ENCODE measurements at regions not wholly inside any gene's neighbourhood (a gene's known extent, or its start where the extent isn't known, plus 50 kb on each side); places are given as distances from the start of the nearest gene placed in this dataset.

DNA sequence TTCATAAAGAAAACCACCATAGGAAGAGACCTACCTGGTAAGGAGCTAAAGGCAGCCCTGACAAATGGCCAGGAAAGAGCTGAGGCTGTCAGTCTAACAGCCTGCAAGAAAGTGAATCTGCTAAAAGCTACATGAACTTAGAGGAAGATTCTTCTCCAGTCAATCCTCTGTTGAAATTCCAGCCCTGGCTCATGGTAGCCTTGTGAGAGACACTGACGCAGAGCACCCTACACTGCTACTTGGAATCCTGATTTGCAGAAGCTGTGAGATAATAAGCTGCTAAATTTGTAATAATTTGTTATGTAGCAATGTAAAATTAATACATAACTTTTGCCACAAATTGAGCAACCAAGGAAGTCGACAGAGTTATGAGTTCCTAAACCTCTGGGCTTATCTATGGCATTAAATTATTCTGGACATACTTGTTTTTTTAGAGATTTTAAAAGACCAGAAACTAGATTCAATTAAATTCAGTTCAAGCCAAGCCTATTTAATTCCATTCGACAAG lies 257.0 kb downstream of the ETNK1 start:
- no peak for TF ChIP-seq POLR2A (IDR thresholded peaks at IDR 0.05)
- TF ChIP-seq CTCF (IDR thresholded peaks at IDR 0.05): no peak

Measured in testis (tissue), 2 donors.